SK-N-SH treated with all-trans-retinoic acid at 6 μM for 48 hours (cell line): ENCODE measurements at regions not wholly inside any gene's neighbourhood (a gene's known extent, or its start where the extent isn't known, plus 50 kb on each side); places are given as distances from the start of the nearest gene placed in this dataset.

Experiments used
- ATAC-seq: fragments of 200-7000 bp; cut with Tn5 transposase; 3 replicates; pipeline ENCODE4 v1.9.1; 2020; ENCODE audit warnings: mild to moderate bottlenecking, moderate library complexity
- ARNTL ChIP-seq: fragments of 450-650 bp; formaldehyde crosslinking; IDR thresholded peaks from 2 replicates; pipeline ENCODE4 v1.5.0; 2020; ENCODE audit warnings: low read depth, mild to moderate bottlenecking, moderate library complexity, borderline replicate concordance
- BACH2 ChIP-seq: fragments of 250-450 bp; sonication (Bioruptor Pico); IDR thresholded peaks from 2 replicates; pipeline ENCODE4 v1.9.0; 2021; ENCODE audit warnings: mild to moderate bottlenecking, borderline replicate concordance
- CSDC2 ChIP-seq: fragments of 250-450 bp; sonication (Bioruptor Pico); IDR thresholded peaks from 2 replicates; pipeline ENCODE4 v1.5.0; 2020; ENCODE audit warnings: mild to moderate bottlenecking, moderate library complexity
- CSRNP3 ChIP-seq: fragments of 250-450 bp; sonication (Bioruptor Pico); IDR thresholded peaks from 2 replicates; pipeline ENCODE4 v1.5.1; 2021; ENCODE audit warnings: mild to moderate bottlenecking, moderate library complexity
- ESRRG ChIP-seq: fragments of 250-450 bp; sonication (Bioruptor Pico); IDR thresholded peaks from 2 replicates; pipeline ENCODE4 v1.6.1; 2021; ENCODE audit warnings: mild to moderate bottlenecking
- GLIS3 ChIP-seq: fragments of 250-450 bp; sonication (Bioruptor Pico); IDR thresholded peaks from 2 replicates; pipeline ENCODE4 v1.5.0; 2020; ENCODE audit warnings: mild to moderate bottlenecking, moderate library complexity
- ISL1 ChIP-seq: fragments of 250-450 bp; sonication (Bioruptor Pico); IDR thresholded peaks from 2 replicates; pipeline ENCODE4 v2.1.2; 2022; ENCODE audit warnings: mild to moderate bottlenecking, moderate library complexity
- OSR1 ChIP-seq: fragments of 250-450 bp; sonication (Bioruptor Pico); IDR thresholded peaks from 2 replicates; pipeline ENCODE4 v1.8.0; 2022; ENCODE audit warnings: moderate library complexity, mild to moderate bottlenecking, inconsistent platforms
- PATZ1 ChIP-seq: fragments of 250-450 bp; sonication (Bioruptor Pico); IDR thresholded peaks from 2 replicates; pipeline ENCODE4 v1.8.0; 2020; ENCODE audit warnings: mild to moderate bottlenecking, moderate library complexity, borderline replicate concordance
- PPARA ChIP-seq: fragments of 250-450 bp; sonication (Bioruptor Pico); IDR thresholded peaks from 2 replicates; pipeline ENCODE4 v1.5.0; 2020; ENCODE audit warnings: mild to moderate bottlenecking, borderline replicate concordance
- SNAI2 ChIP-seq: fragments of 250-450 bp; sonication (Bioruptor Pico); IDR thresholded peaks from 2 replicates; pipeline ENCODE4 v1.5.0; 2020; ENCODE audit warnings: mild to moderate bottlenecking, moderate library complexity
- TCF4 ChIP-seq: fragments of 250-450 bp; sonication (Bioruptor Pico); IDR thresholded peaks from 2 replicates; pipeline ENCODE4 v1.8.0; 2021; ENCODE audit warnings: mild to moderate bottlenecking, moderate library complexity, borderline replicate concordance
- TOX ChIP-seq: fragments of 250-450 bp; sonication (Bioruptor Pico); IDR thresholded peaks from 2 replicates; pipeline ENCODE4 v1.8.0; 2021; ENCODE audit warnings: mild to moderate bottlenecking, moderate library complexity, borderline replicate concordance
- ZC3H10 ChIP-seq: fragments of 250-450 bp; sonication (Bioruptor Pico); IDR thresholded peaks from 2 replicates; pipeline ENCODE4 v1.5.1; 2021; ENCODE audit warnings: mild to moderate bottlenecking, moderate library complexity
- ZFP3 ChIP-seq: fragments of 250-450 bp; sonication (Bioruptor Pico); IDR thresholded peaks from 2 replicates; pipeline ENCODE4 v1.5.0; 2020; ENCODE audit warnings: mild to moderate bottlenecking, moderate library complexity
- ZFP30 ChIP-seq: fragments of 450-650 bp; formaldehyde crosslinking; IDR thresholded peaks from 2 replicates; pipeline ENCODE4 v1.5.0; 2022; ENCODE audit warnings: mild to moderate bottlenecking, moderate library complexity
- ZNF565 ChIP-seq: fragments of 450-650 bp; formaldehyde crosslinking; conservative IDR thresholded peaks from 2 replicates; pipeline ENCODE4 v1.5.0; 2020; ENCODE audit warnings: low read depth, mild to moderate bottlenecking, moderate library complexity
- ZNF70 ChIP-seq: fragments of 450-650 bp; formaldehyde crosslinking; IDR thresholded peaks from 2 replicates; pipeline ENCODE4 v1.5.0; 2020; ENCODE audit warnings: mild to moderate bottlenecking, moderate library complexity
- ZNF8 ChIP-seq: fragments of 450-650 bp; formaldehyde crosslinking; IDR thresholded peaks from 2 replicates; pipeline ENCODE4 v1.5.0; 2020; ENCODE audit warnings: mild to moderate bottlenecking, moderate library complexity
- TF ChIP-seq, protein P1 (sequence below): fragments of 250-450 bp; sonication (Bioruptor Pico); IDR thresholded peaks from 2 replicates; pipeline ENCODE4 v1.5.1; 2020; ENCODE audit warnings: low read depth, mild to moderate bottlenecking, moderate library complexity
- TF ChIP-seq, protein P2 (sequence below): fragments of 250-450 bp; sonication (Bioruptor Pico); IDR thresholded peaks from 2 replicates; pipeline ENCODE4 v1.5.0; 2020; ENCODE audit warnings: mild to moderate bottlenecking, moderate library complexity
- TF ChIP-seq, protein P3 (sequence below): fragments of 250-450 bp; sonication (Bioruptor Pico); IDR thresholded peaks from 2 replicates; pipeline ENCODE4 v1.8.0; 2021; ENCODE audit warnings: low read depth, mild to moderate bottlenecking, moderate library complexity, borderline replicate concordance

DNA sequence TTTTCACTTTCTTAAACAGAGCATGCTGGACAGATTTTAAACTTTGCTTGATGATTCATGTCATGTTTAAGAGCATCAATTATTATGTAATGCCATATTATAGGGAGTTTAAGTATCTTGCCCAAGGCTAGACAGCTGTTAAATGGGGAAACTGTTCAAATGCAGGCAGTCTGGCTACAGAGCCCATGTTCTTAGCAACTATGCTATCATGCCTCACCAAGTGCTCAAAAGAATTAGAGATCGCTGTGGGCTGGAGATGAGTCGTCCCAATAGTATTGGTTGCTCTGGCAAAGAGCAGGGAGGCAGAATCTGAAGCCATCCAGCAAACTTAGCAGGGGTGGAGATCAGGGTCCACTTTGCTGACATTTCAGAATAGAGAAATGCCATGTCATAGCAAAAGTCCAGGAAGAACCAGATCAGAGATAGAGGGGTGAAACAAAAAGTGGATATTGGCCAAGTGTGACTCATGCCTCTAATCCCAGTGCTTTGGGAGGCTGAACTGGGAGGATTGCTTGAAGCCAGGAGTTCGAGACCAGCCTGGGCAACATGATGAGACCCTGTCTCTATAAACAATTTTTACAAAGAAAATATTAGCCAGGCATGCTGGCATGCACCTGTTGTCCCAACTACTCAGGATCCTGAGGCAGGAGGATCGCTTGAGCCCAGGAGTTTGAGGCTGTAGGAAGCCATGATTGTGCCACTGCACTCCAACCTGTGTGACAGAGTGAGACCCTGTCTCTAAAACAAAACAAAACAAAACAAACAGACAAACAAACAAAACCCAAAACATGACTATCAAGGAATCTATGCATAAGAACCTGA, 57.8 kb downstream of the BAMBI start:
- peak; percentile 99 for ATAC-seq
- TF ChIP-seq SNAI2 (CRISPR knock-in tag) (no peak), ZFP3 (CRISPR knock-in tag) (no peak), ISL1 (CRISPR knock-in tag) (peak; percentile 75), ESRRG (CRISPR knock-in tag) (no peak), TOX (CRISPR knock-in tag) (no peak)
- TF ChIP-seq, all 23 proteins: peak for 1

DNA sequence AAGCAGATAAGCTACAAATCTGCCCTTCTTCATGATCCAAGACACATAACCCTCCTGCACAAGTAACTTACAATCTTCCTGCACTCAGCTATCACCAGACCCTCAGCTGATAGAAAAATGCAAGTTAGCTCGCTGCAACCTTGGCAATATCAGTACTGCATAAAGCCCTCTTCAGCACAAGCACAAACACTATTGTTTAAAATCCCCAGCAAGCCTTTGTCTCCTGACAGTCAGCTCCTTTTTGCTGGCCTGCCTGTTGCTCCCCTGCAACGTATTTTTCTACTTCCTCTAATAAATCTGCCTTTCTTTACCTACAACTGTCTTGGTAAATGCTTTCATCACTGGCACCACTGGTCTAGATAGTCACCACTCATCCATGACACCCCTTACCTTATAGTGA, 59.8 kb downstream of the BAMBI start:
- TF ChIP-seq ZNF565 (CRISPR knock-in tag) (no peak), ZNF70 (CRISPR knock-in tag) (no peak), PATZ1 (CRISPR knock-in tag) (no peak), CSRNP3 (CRISPR knock-in tag) (no peak), ISL1 (CRISPR knock-in tag) (no peak), SNAI2 (CRISPR knock-in tag) (no peak), OSR1 (CRISPR knock-in tag) (no peak), ZFP30 (CRISPR knock-in tag) (no peak), TOX (CRISPR knock-in tag) (no peak), TCF4 (CRISPR knock-in tag) (no peak), CSDC2 (no peak), BACH2 (CRISPR knock-in tag) (no peak), ZC3H10 (CRISPR knock-in tag) (no peak), ZFP3 (CRISPR knock-in tag) (no peak), GLIS3 (CRISPR knock-in tag) (no peak), ARNTL (CRISPR knock-in tag) (no peak), PPARA (no peak)
- TF ChIP-seq, protein P1, sequence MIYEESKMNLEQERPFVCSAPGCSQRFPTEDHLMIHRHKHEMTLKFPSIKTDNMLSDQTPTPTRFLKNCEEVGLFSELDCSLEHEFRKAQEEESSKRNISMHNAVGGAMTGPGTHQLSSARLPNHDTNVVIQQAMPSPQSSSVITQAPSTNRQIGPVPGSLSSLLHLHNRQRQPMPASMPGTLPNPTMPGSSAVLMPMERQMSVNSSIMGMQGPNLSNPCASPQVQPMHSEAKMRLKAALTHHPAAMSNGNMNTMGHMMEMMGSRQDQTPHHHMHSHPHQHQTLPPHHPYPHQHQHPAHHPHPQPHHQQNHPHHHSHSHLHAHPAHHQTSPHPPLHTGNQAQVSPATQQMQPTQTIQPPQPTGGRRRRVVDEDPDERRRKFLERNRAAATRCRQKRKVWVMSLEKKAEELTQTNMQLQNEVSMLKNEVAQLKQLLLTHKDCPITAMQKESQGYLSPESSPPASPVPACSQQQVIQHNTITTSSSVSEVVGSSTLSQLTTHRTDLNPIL (CRISPR knock-in tag), result no peak
- TF ChIP-seq, protein P2, sequence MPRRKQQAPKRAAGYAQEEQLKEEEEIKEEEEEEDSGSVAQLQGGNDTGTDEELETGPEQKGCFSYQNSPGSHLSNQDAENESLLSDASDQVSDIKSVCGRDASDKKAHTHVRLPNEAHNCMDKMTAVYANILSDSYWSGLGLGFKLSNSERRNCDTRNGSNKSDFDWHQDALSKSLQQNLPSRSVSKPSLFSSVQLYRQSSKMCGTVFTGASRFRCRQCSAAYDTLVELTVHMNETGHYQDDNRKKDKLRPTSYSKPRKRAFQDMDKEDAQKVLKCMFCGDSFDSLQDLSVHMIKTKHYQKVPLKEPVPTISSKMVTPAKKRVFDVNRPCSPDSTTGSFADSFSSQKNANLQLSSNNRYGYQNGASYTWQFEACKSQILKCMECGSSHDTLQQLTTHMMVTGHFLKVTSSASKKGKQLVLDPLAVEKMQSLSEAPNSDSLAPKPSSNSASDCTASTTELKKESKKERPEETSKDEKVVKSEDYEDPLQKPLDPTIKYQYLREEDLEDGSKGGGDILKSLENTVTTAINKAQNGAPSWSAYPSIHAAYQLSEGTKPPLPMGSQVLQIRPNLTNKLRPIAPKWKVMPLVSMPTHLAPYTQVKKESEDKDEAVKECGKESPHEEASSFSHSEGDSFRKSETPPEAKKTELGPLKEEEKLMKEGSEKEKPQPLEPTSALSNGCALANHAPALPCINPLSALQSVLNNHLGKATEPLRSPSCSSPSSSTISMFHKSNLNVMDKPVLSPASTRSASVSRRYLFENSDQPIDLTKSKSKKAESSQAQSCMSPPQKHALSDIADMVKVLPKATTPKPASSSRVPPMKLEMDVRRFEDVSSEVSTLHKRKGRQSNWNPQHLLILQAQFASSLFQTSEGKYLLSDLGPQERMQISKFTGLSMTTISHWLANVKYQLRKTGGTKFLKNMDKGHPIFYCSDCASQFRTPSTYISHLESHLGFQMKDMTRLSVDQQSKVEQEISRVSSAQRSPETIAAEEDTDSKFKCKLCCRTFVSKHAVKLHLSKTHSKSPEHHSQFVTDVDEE (CRISPR knock-in tag), result no peak
- no peak for ATAC-seq

GRCh38 chr10:28738200-28738599, 60.9 kb downstream of the BAMBI start:
- TF ChIP-seq ESRRG (CRISPR knock-in tag) (no peak), ZNF70 (CRISPR knock-in tag) (no peak)
- ATAC-seq, result no peak

GRCh38 chr10:28743576-28743975, 66.3 kb downstream of the BAMBI start:
- no peak for ATAC-seq
- TF ChIP-seq, protein P2 (CRISPR knock-in tag), result no peak
- TF ChIP-seq PPARA (no peak), ESRRG (CRISPR knock-in tag) (no peak), CSRNP3 (CRISPR knock-in tag) (no peak), OSR1 (CRISPR knock-in tag) (no peak), ZNF8 (CRISPR knock-in tag) (no peak), ZFP30 (CRISPR knock-in tag) (no peak)
- TF ChIP-seq, protein P3, sequence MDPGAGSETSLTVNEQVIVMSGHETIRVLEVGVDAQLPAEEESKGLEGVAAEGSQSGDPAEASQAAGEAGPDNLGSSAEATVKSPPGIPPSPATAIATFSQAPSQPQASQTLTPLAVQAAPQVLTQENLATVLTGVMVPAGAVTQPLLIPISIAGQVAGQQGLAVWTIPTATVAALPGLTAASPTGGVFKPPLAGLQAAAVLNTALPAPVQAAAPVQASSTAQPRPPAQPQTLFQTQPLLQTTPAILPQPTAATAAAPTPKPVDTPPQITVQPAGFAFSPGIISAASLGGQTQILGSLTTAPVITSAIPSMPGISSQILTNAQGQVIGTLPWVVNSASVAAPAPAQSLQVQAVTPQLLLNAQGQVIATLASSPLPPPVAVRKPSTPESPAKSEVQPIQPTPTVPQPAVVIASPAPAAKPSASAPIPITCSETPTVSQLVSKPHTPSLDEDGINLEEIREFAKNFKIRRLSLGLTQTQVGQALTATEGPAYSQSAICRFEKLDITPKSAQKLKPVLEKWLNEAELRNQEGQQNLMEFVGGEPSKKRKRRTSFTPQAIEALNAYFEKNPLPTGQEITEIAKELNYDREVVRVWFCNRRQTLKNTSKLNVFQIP (CRISPR knock-in tag), result no peak
